ENCODE measurements at regions not wholly inside any gene's neighbourhood (a gene's known extent, or its start where the extent isn't known, plus 50 kb on each side); places are given as distances from the start of the nearest gene placed in this dataset.
"Not testable (repeated sequence)": the region's sequence is repeated elsewhere in the genome, so short reads cannot be mapped to it uniquely, and the experiment has no call there.

DNA sequence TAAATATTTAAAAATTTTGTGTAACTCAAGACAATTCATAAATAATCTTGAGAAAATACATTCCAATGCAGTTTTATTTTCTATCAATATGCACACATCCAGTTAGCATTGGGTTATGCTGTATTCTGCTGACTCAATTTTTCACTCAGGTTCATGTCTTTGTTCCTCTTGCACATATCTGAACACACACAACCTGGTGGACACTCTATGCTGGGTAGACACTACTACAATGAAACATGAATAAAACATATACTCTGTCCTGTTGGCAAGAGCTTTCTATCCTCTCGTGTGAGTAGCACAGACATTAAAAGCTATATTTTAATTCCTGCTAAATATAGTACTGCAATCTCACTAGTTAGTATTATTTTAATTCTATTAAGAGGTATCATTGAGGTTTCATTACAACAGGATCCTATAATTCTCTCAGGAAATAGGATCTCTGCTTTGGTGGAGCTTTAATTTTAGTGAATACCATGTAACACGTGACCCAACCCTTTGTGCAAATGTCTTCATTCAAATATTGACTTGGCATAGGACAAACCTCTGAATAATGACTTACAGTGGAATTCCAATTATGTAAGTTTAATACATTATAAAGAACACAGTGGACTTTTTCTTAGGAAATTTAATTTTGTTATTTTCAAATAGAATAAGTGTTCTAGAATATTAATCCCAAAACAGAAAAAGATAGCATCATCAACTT lies 342.3 kb upstream of the TMEFF2 start:
- no peak for DNase-seq (ENCODE audit: low spot score)

DNA sequence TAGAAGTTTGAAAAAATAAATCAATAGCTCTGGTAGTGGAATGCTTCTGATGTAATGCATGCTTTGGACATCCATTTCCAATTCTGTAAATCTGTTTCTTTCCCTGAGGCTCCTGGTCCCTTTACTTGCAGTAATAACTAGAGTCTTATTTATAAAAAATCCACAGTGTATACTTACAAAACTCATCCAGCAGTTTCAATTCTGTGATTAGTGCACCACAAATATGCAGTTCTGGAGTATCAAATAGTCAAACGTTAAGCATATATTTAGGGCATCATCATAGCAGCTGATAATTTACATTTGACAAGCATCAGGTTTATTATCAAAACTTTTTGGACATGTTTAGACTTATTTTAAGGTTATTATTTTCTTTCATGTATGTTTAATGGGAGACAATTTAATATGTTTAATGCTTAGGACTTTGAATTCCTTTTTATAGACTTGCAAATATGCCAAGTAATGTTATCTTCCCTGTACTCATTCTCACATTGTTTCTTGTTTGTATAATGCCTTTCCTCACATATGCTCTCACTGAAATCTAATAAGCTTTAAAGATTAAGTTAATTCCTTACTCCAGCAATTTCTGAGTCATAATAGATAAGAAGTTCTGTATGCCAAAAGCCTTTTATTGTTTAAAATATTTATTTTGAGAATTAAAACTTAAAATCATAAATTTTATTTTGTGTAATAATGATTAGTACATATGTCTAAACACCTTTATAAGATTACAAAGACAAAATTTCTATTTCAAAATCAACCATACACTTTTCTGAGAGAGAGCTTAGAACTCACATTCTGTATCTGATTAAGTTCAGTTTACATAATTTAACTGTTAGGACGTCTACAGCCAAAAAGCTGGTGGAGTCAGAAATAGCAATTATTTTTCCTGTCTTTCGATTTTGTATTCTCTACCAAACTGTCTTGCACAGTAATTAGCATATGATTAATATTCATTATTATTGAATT lies 341.5 kb upstream of the TMEFF2 start:
- DNase-seq (ENCODE audit: low spot score): no peak

DNA sequence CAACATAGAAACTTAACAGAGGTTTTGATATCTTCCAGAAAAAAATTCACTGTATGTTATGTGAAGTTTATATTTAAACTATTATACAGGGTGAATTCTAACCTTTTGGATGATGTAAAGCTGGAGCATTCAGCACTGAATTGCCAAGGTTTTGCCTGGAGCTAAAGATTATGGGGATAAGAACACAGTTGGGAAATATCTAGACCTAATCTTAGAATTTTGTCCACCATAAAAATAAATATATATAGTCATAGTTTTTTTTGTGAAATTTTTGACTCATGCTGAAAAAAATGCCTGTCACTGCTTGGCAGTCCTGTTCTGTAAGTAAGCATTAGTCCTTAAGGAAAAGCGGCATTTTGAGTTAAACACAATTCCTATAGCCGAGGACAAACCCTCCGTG lies 339.3 kb upstream of the TMEFF2 start:
- no peak for DNase-seq (ENCODE audit: low spot score)

DNA sequence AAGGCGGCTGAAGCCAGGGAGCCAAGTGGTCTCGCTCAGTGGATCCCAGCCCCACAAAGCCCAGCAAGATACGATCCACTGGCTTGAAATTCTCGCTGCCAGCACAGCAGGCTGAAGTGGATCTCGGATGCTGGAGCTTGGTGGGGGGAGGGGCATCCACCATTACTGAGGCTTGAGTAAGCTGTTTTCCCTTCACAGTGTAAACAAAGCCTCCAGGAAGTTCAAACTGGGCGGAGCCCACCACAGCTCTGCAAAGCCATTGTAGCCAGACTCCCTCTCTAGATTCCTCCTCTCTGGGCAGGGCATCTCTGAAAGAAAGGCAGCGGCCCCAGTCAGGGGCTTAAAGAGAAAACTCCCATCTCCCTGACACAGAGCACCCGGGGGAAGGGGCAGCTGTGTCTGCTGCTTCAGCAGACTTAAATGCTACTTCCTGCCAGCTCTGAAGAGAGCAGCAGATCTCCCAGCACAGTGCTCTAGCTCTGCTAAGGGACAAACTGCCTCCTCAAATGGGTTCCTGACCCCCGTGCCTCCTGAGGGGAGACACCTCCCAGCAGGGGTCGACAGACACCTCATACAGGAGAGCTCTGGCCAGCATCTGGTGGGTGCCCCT lies 330.0 kb upstream of the TMEFF2 start:
- not testable (repeated sequence) for DNase-seq (ENCODE audit: low spot score)

DNA sequence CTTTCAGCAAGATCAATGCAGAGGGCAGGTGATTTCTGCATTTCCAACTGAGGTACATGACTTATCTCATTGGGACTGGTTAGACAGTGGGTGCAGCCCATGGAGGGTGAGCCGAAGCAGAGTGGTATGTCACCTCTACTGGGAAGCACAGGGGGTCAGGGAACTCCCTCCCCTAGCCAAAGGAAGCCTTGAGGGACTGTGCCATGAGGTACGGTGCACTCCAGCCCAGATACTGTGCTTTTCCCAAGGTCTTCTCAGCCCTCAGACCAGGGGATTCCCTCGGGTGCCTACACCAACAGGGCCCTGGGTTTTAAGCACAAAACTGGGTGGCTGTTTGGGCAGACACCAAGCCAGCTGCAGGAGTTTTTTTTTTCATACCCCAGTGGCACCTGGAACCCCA lies 329.5 kb upstream of the TMEFF2 start:
- DNase-seq (ENCODE audit: low spot score): not testable (repeated sequence)

DNA sequence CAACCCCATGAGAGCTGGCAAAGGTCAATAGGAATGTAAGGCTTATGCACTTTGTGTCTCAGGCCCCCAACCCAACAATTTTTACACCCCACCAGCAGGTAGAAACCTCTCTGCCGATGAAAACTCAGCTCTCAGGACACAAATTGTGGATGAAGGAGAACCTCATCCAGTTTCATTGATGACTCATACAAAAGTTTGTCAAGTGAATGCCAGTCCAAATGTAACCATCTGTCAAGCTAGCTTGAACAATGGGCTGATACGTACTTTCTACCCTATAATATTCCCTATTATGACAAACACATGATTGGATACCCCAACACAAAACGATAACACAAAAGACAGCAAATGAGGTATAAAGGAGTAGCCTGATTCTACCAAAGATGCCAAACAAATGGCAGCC lies 321.2 kb upstream of the TMEFF2 start:
- no peak for DNase-seq (ENCODE audit: low spot score)

DNA sequence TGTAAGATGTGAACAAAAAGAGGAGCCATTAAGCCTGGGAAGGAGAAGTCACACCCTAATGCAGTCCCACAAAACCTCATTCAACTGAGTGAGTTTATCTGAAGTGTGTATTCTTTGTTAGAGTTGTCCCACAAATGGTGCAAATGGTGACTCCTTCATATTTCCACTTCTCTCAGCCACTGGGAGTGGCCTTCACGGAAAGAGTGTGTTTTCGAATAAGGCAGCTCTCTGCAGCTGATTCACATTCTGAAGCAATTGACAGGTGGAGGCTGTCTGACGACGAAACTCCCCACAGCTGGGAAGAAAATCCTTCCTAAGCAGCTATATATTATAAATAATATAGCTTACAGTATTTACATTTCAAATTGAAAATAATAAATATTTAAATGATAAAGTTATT lies 318.8 kb upstream of the TMEFF2 start:
- DNase-seq (ENCODE audit: low spot score): no peak

DNA sequence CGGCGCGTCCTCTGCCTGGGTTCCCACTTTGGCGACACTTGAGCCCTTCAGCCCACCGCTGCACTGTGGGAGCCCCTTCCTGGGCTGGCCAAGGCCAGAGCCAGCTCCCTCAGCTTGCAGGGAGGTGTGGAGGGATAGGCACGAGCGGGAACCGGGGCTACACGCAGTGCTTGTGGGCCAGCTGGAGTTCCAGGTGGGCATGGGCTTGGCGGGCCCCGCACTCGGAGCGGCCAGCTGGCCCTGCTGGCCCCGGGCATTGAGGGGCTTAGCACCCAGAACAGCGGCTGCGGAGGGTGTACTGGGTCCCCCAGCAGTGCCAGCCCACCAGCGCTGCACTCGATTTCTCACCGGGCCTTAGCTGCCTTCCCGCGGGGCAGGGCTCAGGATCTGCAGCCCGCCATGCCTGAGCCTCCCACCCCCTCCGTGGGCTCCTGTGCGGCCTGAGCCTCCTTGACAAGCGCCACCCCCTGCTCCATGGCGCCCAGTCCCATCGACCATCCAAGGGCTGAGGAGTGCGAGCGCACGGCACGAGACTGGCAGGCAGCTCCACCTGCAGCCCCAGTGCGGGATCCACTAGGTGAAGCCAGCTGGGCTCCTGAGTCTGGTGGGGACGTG lies 313.2 kb upstream of the TMEFF2 start:
- DNase-seq (ENCODE audit: low spot score): not testable (repeated sequence)

DNA sequence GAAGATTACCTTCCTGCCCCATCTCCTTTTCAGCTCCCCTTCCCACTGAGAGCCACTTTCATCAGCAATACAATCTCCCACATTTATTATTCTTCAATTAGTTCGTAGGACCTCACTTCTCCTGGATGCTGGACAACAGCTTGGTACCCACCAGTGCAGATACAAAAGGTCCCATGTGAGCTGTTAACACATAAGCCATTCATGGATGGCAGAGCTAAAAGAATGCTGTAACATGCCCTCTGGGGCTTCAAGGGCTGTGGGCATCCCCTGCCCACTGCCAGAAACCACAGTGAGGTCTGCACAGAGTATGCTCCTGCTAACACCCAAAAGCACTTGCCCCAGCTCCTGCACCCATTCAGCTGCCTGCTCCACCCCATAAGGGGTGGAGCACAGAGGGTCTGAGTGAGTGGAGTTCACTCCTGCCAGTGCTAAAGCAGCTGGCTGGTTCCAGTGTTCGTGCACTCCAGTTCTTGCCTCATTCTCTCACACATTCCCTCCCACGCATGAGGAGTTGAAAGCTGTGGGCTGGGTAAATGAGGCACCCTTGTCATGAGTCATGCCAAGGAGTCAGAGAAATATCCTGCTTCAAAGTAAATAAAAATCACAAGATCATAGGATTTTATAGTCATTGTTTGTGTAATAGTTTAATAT lies 305.9 kb upstream of the TMEFF2 start:
- no peak for DNase-seq (ENCODE audit: low spot score)

DNA sequence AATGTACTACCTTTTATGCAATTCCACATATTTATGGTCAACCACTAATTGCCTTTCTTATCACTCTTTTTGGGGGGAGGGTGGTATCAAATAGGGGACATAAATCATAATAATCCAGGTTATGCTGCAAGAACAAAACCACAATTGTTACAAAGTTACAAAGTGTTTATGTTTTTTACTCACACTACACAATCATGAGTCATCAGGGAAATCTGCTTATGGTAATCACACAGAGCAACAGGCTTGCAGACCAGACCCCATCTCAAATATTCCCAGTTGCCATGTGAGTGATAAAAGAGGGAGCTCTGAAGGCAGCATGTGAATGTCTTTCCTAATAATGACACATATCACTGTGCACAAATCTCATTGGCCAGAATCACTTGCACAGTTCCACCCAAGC lies 304.7 kb upstream of the TMEFF2 start:
- DNase-seq (ENCODE audit: low spot score): no peak

DNA sequence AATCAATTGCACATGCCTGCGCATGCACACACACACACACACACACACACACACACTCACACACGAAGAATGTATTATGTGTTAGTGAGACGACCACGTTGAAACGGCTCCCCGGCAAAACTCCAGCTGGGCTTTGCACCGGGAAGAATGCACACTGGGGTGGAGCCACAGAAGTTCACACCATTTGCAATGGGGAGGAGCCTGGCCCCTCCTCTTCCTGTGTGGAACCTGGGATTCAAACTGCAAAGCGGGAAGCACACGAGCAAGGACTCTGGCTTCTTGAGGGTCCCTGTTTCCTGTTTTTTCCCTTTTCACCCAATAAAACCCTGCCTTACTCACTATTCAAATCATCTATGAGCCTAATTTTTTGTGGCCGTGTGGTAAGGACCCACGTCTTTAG lies 304.0 kb upstream of the TMEFF2 start:
- DNase-seq (ENCODE audit: low spot score): no peak

DNA sequence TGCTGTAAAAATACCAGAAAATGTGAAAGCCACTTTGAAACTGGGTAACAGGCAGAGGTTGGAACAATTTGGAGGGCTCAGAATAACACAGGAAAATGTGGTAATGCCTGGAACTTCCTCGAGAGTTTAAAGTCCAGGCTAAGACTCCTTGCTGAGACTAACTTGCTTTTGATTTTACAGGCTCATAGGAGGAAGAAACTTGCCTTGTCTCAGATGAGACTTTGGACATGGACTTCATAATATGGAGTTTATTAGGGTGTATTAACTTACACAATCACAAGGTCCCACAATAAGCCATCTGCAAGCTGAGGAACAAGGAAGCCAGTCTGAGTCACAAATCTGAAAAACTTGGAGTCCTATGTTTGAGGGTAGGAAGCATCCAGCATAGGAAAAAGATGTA lies 293.4 kb upstream of the TMEFF2 start:
- DNase-seq (ENCODE audit: low spot score): not testable (repeated sequence)

DNA sequence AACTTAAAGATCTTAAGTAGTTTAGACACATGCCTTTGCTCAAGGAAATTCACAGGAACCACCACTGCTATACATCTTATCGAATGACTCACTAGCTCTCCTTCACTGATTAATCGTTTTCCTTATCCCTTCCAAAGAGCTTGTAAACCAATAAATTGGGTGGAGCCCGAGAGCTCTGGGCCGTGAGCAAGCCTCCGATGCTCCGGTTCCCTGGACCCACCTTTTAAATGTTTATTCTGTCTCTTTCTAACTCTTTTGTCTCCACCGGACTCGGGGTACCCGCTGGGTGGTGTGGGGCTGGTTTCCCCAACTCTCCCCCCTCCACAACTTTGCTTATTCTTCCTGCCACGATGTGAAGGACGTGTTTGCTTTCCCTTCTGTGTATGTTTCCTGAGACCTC lies 292.9 kb upstream of the TMEFF2 start:
- DNase-seq (ENCODE audit: low spot score): no peak

DNA sequence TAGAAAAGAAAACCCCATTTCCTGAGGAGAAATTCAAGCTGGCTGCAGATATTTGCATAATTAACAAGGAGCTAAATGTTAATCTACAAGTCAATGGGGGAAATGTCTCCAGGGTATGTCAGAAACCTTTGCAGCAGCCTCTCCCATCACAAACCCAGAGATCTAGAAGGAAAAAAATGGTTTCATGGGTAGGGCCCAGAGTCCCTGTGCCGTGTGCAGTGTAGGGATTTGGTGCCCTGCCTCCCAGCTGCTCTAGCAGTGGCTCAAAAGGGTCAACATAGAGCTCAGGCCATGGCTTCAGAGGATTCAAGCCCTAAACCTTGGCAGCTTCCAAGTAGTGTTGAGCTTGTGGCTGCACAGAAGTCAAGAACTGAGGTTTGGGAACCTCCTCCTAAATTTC lies 290.2 kb upstream of the TMEFF2 start:
- no peak for DNase-seq (ENCODE audit: low spot score)

DNA sequence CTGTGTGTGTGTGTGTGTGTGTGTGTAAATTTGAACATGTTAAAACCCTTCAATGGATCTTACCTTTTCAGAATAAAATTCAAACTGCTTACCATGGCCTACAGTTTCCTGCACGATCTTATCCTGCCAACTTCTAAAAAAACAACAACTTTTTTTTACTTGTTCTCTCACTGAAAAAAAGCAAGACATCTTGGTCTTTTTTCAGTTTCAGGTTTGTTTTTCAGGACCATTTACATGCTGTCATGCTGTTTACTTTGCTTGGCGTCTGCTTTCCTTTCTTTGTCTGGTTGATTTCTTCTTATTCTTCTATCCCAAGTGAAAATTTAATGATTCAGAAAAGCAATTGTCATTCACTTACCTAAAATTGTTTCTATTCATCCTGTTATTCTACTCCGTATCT lies 286.3 kb upstream of the TMEFF2 start:
- DNase-seq (ENCODE audit: low spot score): no peak

DNA sequence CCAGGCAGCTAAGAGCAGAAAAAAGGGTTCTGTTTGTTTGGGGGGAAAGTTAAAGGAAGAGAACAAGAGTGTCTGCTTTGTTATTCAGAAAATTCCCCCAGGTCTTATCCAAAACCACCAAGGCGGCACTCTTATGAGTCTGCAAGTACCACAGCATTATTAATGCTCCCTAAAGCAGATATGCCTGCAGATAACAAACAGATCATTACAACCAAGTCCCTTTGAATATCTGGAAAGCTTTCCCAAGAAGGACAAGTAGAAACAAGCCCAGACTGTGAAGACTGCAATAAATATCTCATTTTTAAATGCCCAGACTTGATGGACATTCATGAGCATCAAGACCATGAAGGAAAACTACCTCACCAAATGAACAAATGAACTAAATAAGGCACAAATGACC lies 278.6 kb upstream of the TMEFF2 start:
- DNase-seq (ENCODE audit: low spot score): no peak

DNA sequence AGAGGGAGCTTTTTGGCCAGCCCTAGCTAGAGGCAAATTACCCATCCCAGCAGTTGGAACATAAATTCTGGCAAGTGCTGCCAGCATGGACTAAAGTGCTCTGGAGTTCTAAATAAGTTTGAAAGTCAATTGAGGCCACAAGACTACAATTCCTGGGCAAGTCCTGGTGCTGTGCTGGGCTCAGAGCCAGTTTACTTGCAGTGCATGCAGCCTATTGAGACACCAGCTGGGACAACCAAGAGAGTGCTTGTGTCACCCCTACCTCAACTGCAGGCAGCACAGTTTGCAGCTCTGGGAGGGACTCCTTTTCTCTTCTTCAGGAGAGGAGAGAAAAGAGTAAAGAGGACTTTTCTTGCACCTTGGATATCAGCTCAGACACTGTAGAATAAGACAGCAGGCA lies 277.2 kb upstream of the TMEFF2 start:
- DNase-seq (ENCODE audit: low spot score): no peak

DNA sequence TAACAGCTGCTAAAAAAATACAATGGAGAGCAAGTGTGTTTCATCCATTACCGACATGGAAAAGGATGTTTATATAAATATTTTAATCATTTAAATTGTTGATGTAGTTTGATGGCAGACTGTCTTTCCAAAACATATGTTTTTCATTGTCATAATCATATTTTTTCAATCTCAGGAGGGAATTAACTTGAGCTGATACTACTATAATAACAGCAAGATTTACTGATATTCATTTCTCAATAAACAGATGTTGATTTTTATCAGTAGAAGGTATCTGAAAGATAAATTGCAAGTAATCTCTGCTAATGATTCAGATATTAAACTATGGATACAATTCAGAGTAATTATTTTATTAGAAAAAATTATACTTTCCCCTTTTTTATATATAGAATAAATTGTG lies 274.9 kb upstream of the TMEFF2 start:
- no peak for DNase-seq (ENCODE audit: low spot score)

DNA sequence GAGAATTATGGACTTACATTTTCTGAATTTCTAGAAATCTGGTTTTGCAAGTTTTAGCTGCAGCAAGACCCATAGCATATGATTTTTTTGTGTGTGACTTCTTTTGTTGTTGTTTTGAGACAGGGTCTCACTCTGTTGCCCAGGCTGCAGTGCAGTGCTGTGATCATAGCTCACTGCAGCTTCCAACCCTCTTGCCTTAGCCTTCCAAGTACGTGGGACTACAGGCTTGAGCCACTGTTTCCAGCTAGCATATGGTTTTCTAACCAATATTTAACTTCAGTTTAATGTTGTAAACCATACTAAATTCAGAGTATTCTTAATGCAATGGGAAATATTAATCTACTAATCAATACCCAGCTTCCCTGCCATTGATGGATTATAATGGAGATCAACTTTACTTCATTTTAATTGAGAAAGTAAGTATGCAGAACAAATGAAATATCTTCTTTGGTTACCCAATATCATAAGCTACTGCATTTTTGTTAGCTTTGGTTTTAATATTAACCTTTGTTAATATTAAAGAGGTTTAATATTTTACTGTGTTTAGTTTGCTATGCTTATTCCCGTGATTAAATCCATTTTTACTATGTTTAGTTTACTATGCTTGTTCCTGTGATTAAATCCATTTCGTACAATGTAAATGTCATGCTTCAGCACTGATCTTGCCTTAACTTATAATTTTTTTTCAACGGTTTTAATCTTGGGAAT lies 273.4 kb upstream of the TMEFF2 start:
- no peak for DNase-seq (ENCODE audit: low spot score)

DNA sequence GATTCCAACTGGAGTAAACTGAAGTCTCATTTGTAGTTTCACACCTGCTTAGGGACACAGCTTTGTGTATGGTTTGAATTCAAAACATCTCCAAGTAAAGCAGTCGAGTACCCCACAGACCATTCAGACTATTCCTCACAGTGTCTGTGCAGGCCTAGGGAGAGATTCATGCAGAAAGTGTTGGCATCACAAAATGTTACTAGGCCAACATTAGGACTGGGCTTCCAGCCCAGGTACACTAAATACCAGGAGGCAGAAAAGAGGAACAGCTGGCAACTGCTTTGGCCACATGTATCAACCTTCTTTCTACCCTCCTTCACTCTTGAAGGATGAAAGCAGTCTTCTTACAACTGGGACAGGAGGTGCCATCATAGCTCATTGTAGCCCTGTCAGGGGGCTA lies 270.4 kb upstream of the TMEFF2 start:
- no peak for DNase-seq (ENCODE audit: low spot score)

DNA sequence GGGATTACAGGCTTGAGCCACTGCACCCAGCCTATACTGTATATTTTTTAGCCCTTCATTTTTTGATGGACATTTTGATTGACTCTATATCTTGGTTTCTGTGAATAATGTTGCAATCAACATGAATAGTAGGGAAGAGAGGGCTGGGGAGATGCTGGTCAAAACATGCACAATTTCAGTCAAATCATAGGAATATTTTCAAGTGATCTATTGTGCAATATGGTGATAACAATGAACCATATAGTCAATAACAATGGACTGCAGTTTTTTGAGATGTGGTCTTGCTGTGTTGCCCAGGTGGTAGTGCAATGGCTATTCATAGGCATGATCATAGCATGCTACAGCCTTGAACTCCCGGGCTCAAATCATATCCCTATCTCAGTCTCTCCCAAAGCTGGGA lies 264.7 kb upstream of the TMEFF2 start:
- DNase-seq (ENCODE audit: low spot score): no peak

Data from germinal center (tissue), 1 donor.